B cell (primary cell): ENCODE measurements at regions not wholly inside any gene's neighbourhood (a gene's known extent, or its start where the extent isn't known, plus 50 kb on each side); places are given as distances from the start of the nearest gene placed in this dataset.
"Not testable (repeated sequence)": the region's sequence is repeated elsewhere in the genome, so short reads cannot be mapped to it uniquely, and the experiment has no call there.

Experiments
- EZH2 ChIP-seq: IDR thresholded peaks from 2 replicates; pipeline ENCODE4 v1.6.1; 2012; ENCODE audit warnings: borderline replicate concordance, low read depth, mild to moderate bottlenecking, moderate library complexity, low read length; ENCODE audit not compliant: insufficient read depth, poor library complexity, severe bottlenecking
- TF ChIP-seq, protein P1 (sequence below): fragments of 200-600 bp; IDR thresholded peaks from one replicate; pipeline ENCODE4 v1.8.0; 2022; ENCODE audit warnings: antibody characterized with exemption, mild to moderate bottlenecking

DNA sequence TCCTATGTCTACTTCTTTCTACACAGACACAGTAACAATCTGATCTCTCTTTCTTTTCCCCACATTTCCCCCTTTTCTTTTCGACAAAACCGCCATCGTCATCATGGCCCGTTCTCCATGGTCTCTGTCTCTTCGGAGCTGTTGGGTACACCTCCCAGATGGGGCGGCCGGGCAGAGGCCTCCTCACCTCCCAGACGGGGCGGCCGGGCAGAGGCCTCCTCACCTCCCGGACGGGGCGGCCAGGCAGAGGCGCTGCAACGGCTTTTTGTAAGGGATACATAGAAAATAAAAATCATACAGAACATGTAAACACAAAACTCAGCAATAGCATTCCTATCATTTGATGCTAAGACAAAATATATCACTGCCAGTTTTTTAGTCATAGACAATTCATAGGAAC is 57.2 kb upstream of the USP25 start:
- TF ChIP-seq, protein P1, sequence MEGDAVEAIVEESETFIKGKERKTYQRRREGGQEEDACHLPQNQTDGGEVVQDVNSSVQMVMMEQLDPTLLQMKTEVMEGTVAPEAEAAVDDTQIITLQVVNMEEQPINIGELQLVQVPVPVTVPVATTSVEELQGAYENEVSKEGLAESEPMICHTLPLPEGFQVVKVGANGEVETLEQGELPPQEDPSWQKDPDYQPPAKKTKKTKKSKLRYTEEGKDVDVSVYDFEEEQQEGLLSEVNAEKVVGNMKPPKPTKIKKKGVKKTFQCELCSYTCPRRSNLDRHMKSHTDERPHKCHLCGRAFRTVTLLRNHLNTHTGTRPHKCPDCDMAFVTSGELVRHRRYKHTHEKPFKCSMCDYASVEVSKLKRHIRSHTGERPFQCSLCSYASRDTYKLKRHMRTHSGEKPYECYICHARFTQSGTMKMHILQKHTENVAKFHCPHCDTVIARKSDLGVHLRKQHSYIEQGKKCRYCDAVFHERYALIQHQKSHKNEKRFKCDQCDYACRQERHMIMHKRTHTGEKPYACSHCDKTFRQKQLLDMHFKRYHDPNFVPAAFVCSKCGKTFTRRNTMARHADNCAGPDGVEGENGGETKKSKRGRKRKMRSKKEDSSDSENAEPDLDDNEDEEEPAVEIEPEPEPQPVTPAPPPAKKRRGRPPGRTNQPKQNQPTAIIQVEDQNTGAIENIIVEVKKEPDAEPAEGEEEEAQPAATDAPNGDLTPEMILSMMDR, result not testable (repeated sequence)
- TF ChIP-seq EZH2, result not testable (repeated sequence)
